ENCODE measurements at regions not wholly inside any gene's neighbourhood (a gene's known extent, or its start where the extent isn't known, plus 50 kb on each side); places are given as distances from the start of the nearest gene placed in this dataset.

DNA sequence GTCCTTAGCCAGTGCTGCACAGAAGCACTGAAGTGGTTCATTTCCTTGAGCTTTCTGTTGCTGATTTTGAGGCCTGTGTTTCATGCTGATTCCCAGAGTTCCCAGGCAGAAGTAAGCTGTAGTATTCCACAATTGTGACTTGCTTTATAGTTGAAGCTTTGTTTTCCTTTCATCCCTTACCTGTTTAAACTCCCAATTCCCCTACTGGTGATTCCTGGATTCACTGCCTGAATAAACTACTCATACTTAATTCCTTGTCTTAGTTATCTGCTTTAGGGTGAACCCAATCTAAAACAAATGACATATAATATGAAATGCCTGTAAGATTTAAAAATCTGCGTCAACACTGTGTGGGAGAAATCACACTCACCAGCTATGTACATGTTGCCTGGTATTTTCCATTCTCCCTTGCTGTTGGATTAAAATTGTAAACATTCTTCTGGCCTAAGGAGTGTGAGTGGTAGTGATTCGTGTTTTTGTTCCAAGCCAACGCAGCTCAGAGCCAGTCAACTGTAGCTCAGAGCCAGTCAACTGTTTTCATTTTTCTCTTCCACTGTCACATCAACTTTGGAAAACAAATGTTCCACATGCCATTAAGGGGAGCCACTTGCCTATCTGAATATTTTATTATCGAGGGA is 879.4 kb downstream of the MRPL39 start:
- ATAC-seq (no peak), DNase-seq (no peak)
- Histone ChIP-seq H3K27ac (ENCODE audit: low read length) (no peak overlapping the region), H3K27me3 (ENCODE audit: control insufficient read depth, insufficient read depth) (no peaks in the 10 kb centered on the region), H3K4me3 (ENCODE audit: low read length) (no peak overlapping the region), H3K9me3 (ENCODE audit: control insufficient read depth, low read length) (no peaks in the 10 kb centered on the region), H3K4me1 (ENCODE audit: control insufficient read depth, insufficient read depth, low read length) (no peaks in the 10 kb centered on the region)
- 44% methylated on average over 4 of the region's 4 CpGs for WGBS
- intact Hi-C loops (cut with DNase I): no loop called here

DNA sequence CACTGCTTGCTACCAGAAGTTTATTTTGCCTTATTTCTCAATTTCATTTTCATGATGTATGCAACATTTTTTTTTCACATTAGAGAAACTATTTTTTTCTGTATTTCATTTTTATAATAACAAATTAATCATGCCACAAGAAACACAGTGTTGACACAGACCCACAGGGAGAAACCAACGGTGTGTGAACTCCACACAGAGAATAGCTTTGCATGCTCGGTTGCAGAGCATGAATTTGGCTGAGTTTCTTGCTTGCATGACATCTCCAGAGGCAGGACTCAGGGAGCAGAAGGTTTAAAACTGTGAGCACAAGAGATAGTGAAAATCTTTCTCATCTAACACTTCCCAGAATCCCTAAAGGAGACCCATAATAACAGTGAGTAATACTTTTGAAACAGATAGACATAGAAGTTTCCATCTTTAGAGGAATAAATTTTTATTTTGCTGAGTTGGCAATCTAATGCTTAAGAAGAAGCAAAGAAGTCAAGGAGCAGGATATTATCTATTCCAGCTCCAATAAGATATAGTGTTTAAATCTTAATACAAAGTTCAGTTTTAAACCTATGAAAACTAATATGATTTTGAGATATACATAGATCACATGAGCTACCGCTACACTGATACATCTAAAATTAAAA is 890.9 kb downstream of the MRPL39 start:
- Histone ChIP-seq H3K4me1 (ENCODE audit: control insufficient read depth, insufficient read depth, low read length) (no peaks in the 10 kb centered on the region), H3K27me3 (ENCODE audit: control insufficient read depth, insufficient read depth) (no peaks in the 10 kb centered on the region), H3K4me3 (ENCODE audit: low read length) (no peak overlapping the region), H3K27ac (ENCODE audit: low read length) (no peak overlapping the region), H3K9me3 (ENCODE audit: control insufficient read depth, low read length) (no peaks in the 10 kb centered on the region)
- intact Hi-C loops (cut with DNase I): no loop called here
- WGBS: 50% methylated on average over 3 of the region's 3 CpGs
- DNase-seq (no peak), ATAC-seq (no peak)

DNA sequence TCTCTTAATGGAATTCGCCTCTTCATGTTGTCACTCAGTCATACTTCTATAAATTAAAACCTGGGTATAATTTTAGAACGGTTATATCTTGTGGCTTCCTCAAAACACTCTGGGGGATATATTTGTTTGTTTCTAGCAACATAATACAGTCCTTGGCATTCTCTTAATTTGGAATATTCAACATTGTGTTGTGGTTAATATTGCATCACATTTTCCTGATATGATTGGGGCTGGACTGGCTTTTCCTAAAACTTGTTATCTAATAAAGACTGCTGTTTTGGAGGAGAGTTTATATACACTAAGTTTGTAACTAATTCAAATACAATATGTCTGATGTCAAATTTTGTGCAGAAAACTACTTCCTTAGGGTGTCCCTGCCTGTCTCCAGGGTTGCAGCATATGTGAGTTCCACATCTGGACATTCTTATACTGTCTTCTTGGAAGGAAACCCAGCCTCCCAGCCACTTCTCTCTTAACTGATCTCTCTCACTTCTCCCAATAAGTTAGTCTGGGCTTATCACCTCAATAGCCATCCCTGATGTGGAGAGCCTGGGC is 892.6 kb downstream of the MRPL39 start:
- DNase-seq (no peak), ATAC-seq (peak in 1 of 2 donors; percentile 59)
- no peak overlapping the region for H3K27ac ChIP-seq (ENCODE audit: low read length)
- no peaks in the 10 kb centered on the region for H3K9me3 ChIP-seq (ENCODE audit: control insufficient read depth, low read length)
- 52% methylated on average over 2 of the region's 2 CpGs for WGBS
- H3K4me3 ChIP-seq (ENCODE audit: low read length): no peak overlapping the region
- H3K4me1 ChIP-seq (ENCODE audit: control insufficient read depth, insufficient read depth, low read length): no peaks in the 10 kb centered on the region
- H3K27me3 ChIP-seq (ENCODE audit: control insufficient read depth, insufficient read depth): no peaks in the 10 kb centered on the region
- intact Hi-C loops (cut with DNase I): no loop called here

DNA sequence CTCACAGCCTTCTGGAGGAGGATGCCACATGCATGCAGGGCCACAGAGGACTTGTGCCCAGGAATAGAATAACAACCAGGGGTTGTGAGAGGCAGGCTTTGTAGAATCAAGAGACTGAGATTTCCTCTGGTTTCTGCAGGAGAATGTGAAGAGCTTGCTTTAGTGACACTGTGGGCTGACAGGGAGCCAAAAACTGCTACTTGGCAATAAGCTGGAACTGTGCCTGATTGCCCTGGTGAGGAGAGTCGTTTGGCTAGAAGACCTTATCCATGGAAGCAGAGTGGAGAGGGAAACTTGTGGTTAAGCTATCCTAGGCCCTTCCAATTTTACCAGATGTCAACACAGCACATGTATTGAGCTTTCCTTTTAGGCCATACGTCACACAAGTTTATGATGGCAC is 902.1 kb downstream of the MRPL39 start:
- 63% methylated on average over 2 of the region's 2 CpGs for WGBS
- H3K4me1 ChIP-seq (ENCODE audit: control insufficient read depth, insufficient read depth, low read length): no peaks in the 10 kb centered on the region
- no peak overlapping the region for H3K4me3 ChIP-seq (ENCODE audit: low read length)
- no peak for ATAC-seq
- no peaks in the 10 kb centered on the region for H3K27me3 ChIP-seq (ENCODE audit: control insufficient read depth, insufficient read depth)
- no peak overlapping the region for H3K27ac ChIP-seq (ENCODE audit: low read length)
- intact Hi-C loops (cut with DNase I): no loop called here
- DNase-seq: no peak
- no peaks in the 10 kb centered on the region for H3K9me3 ChIP-seq (ENCODE audit: control insufficient read depth, low read length)

DNA sequence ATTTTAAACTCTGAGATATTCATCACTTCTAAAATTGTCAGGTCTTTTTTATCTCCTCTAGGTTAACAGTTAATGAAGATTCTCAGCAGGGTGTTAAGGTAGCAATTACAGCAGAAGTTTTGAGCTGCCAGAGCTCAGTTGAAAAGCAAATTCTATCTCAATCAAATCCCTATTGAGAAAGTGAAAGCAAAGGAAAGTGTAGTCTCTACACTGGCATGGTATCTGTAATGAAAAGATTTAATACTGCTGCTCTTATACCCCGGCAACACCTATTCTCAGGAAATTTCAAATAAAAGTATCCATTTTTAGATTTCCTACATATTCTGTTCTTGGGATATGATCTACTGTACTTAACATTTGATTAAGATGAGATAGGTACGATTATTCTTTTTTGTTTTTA is 913.5 kb downstream of the MRPL39 start:
- ATAC-seq: no peak
- H3K27me3 ChIP-seq (ENCODE audit: control insufficient read depth, insufficient read depth): no peaks in the 10 kb centered on the region
- WGBS: 74% methylated on average over 2 of the region's 2 CpGs
- H3K27ac ChIP-seq (ENCODE audit: low read length): no peak overlapping the region
- intact Hi-C loops (cut with DNase I): no loop called here
- H3K4me3 ChIP-seq (ENCODE audit: low read length): no peak overlapping the region
- no peaks in the 10 kb centered on the region for H3K9me3 ChIP-seq (ENCODE audit: control insufficient read depth, low read length)
- no peaks in the 10 kb centered on the region for H3K4me1 ChIP-seq (ENCODE audit: control insufficient read depth, insufficient read depth, low read length)
- no peak for DNase-seq

DNA sequence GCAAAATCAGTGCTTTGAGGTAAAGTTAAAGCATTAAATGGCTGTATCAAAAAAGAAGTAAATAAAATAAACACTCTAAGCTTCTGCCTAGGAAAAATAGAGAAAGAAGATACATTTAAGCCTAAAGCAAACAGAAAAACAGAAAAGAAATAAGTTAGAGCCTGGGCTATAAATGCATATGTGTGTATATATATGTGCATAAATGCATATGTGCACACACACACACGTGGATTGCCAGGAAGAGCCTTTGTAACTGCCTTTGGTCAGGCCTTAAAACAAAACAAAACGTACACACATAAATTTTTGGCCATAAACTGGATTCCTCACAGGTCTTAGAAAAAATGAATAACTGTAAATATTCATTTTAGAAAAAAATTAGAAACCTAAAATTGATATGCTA is 925.8 kb downstream of the MRPL39 start:
- no peak overlapping the region for H3K27ac ChIP-seq (ENCODE audit: low read length)
- no peaks in the 10 kb centered on the region for H3K27me3 ChIP-seq (ENCODE audit: control insufficient read depth, insufficient read depth)
- no peaks in the 10 kb centered on the region for H3K9me3 ChIP-seq (ENCODE audit: control insufficient read depth, low read length)
- DNase-seq: no peak
- 25% methylated on average over 2 of the region's 2 CpGs for WGBS
- no peak overlapping the region for H3K4me3 ChIP-seq (ENCODE audit: low read length)
- no peaks in the 10 kb centered on the region for H3K4me1 ChIP-seq (ENCODE audit: control insufficient read depth, insufficient read depth, low read length)
- no peak for ATAC-seq
- intact Hi-C loops (cut with DNase I): no loop called here

DNA sequence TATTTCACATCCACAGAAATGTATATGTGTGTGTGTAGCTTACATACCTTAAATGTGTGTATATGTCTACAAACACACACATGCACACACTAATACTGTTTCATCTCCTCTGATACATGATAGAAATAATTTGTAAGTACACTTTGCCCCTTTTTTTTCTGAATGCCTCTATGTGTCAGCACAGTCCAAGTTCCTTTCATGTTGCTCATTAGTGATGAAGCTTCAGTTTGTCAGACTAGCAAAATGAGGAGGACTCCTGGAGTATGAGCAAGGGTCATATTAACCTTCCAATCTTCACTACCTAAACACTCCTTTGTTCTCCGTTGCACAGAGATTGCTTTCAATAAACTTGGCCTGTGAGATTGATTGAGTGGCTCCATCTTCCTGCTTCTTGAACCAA is 935.4 kb downstream of the MRPL39 start:
- intact Hi-C loops (cut with DNase I): no loop called here
- no peak overlapping the region for H3K27ac ChIP-seq (ENCODE audit: low read length)
- no peaks in the 10 kb centered on the region for H3K9me3 ChIP-seq (ENCODE audit: control insufficient read depth, low read length)
- ATAC-seq (no peak), DNase-seq (no peak)
- no peaks in the 10 kb centered on the region for H3K4me1 ChIP-seq (ENCODE audit: control insufficient read depth, insufficient read depth, low read length)
- no peak overlapping the region for H3K4me3 ChIP-seq (ENCODE audit: low read length)
- 46% methylated on average over 1 of the region's 1 CpG for WGBS
- no peaks in the 10 kb centered on the region for H3K27me3 ChIP-seq (ENCODE audit: control insufficient read depth, insufficient read depth)

DNA sequence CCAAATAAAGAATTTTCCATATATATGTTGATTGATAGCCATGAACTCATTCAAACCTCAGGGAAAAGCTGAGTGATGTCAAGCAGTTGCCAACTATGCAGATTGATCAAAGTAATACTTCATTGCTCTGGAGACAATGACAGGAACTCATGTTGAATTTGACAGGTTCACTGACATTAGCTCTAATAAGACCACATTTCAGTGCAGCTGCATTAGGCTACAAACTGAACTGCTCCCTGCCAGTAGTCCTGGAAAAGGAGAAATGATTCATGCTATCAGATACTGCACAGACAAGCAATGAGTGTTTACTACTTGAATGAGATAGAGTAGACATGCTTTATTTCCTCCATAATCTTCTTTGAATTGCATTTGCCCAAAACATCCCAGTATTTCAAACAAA is 948.4 kb downstream of the MRPL39 start:
- H3K4me1 ChIP-seq (ENCODE audit: control insufficient read depth, insufficient read depth, low read length): no peaks in the 10 kb centered on the region
- no peak overlapping the region for H3K4me3 ChIP-seq (ENCODE audit: low read length)
- no peaks in the 10 kb centered on the region for H3K27me3 ChIP-seq (ENCODE audit: control insufficient read depth, insufficient read depth)
- H3K27ac ChIP-seq (ENCODE audit: low read length): no peak overlapping the region
- H3K9me3 ChIP-seq (ENCODE audit: control insufficient read depth, low read length): no peaks in the 10 kb centered on the region
- DNase-seq (no peak), ATAC-seq (no peak)
- intact Hi-C loops (cut with DNase I): no loop called here

DNA sequence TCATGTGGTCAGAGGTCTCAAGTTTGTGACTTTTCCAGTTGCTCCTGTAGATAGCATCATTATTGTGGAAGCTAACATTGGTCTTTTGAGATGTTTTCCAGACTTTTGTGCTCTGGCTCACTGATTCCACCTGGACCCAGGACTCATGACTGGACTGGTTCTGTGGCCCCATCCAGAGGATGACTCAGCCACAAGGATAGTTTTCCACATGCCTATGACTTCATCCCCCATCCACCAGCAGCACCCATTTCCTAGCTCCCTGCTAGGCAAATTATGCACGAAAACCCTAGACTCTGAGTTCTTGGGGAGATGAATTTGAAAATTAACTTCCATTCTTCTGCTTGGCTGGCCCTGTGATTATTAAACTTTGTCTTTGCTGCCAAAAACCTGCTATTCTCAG is 949.3 kb downstream of the MRPL39 start:
- ATAC-seq: no peak
- Histone ChIP-seq H3K4me3 (ENCODE audit: low read length) (no peak overlapping the region), H3K9me3 (ENCODE audit: control insufficient read depth, low read length) (no peaks in the 10 kb centered on the region), H3K4me1 (ENCODE audit: control insufficient read depth, insufficient read depth, low read length) (no peaks in the 10 kb centered on the region), H3K27me3 (ENCODE audit: control insufficient read depth, insufficient read depth) (no peaks in the 10 kb centered on the region), H3K27ac (ENCODE audit: low read length) (no peak overlapping the region)
- DNase-seq: no peak
- intact Hi-C loops (cut with DNase I): no loop called here
- WGBS: 70% methylated on average over 1 of the region's 1 CpG

DNA sequence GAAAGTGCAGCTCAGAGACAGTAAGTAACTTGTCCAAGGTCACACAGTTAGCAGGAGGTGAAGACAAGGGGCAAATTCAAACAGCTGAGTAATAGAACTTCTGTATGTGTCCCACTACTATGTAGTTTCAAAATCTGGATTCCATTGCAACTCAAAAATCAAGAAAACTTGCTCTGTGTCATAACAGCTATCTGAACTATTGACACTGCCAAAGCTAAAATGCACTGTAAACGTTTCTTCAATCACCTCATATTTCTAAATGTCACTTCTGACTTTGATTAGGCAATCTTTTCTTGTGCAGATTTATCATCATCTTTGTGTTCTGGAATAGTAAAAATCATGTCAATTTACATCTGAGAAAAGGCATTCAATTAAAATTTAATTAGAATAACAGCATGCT is 957.6 kb downstream of the MRPL39 start:
- DNase-seq (no peak), ATAC-seq (no peak)
- intact Hi-C loops (cut with DNase I): no loop called here
- Histone ChIP-seq H3K9me3 (ENCODE audit: control insufficient read depth, low read length) (no peaks in the 10 kb centered on the region), H3K4me1 (ENCODE audit: control insufficient read depth, insufficient read depth, low read length) (no peaks in the 10 kb centered on the region), H3K27me3 (ENCODE audit: control insufficient read depth, insufficient read depth) (no peaks in the 10 kb centered on the region), H3K4me3 (ENCODE audit: low read length) (no peak overlapping the region), H3K27ac (ENCODE audit: low read length) (no peak overlapping the region)
- WGBS: 10% methylated on average over 1 of the region's 1 CpG

DNA sequence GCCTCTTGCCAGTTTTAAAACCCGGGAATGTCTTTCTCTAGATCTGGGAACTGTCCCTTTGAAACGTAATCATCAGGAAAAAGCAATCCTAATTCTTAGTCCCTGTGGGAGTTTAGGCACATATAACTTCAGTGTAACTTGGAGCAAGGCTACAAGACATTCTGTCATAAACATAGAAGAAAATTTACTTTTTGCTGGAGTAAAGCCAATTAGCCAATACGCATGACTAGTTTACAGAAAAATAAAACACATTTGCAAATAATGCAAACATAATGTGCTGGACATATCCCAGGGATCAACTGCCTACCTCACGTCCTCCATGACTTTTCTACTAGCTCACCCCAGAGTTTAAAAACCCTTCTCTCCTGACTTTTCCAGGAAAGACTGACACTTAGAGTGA is 970.6 kb downstream of the MRPL39 start:
- H3K9me3 ChIP-seq (ENCODE audit: control insufficient read depth, low read length): no peaks in the 10 kb centered on the region
- no peak overlapping the region for H3K4me3 ChIP-seq (ENCODE audit: low read length)
- H3K27ac ChIP-seq (ENCODE audit: low read length): no peak overlapping the region
- ATAC-seq (no peak), DNase-seq (no peak)
- intact Hi-C loops (cut with DNase I): no loop called here
- no peaks in the 10 kb centered on the region for H3K4me1 ChIP-seq (ENCODE audit: control insufficient read depth, insufficient read depth, low read length)
- WGBS: 53% methylated on average over 4 of the region's 4 CpGs
- no peaks in the 10 kb centered on the region for H3K27me3 ChIP-seq (ENCODE audit: control insufficient read depth, insufficient read depth)

DNA sequence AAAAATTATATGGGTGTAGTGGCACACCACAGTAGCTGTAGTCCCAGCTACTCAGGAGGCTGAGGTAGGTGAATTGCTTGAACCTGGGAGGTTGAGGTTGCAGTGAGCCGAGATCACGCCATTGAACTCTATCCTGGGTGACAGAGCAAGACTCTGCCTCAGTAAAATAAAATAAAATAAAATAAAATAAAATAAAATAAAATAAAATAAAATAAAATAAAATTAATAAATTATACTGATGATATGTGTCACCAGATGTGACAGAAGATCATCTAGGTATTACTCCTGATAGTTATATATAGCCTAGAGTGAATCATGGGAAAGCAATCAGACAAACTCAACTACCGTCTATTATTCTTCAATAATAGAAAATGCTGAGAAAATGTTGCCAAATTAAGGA is 972.5 kb downstream of the MRPL39 start:
- no peaks in the 10 kb centered on the region for H3K27me3 ChIP-seq (ENCODE audit: control insufficient read depth, insufficient read depth)
- intact Hi-C loops (cut with DNase I): no loop called here
- H3K9me3 ChIP-seq (ENCODE audit: control insufficient read depth, low read length): no peaks in the 10 kb centered on the region
- no peaks in the 10 kb centered on the region for H3K4me1 ChIP-seq (ENCODE audit: control insufficient read depth, insufficient read depth, low read length)
- no peak overlapping the region for H3K4me3 ChIP-seq (ENCODE audit: low read length)
- ATAC-seq (no peak), DNase-seq (no peak)
- WGBS: 87% methylated on average over 3 of the region's 3 CpGs
- H3K27ac ChIP-seq (ENCODE audit: low read length): no peak overlapping the region
